ENCODE measurements at regions not wholly inside any gene's neighbourhood (a gene's known extent, or its start where the extent isn't known, plus 50 kb on each side); places are given as distances from the start of the nearest gene placed in this dataset.

DNA sequence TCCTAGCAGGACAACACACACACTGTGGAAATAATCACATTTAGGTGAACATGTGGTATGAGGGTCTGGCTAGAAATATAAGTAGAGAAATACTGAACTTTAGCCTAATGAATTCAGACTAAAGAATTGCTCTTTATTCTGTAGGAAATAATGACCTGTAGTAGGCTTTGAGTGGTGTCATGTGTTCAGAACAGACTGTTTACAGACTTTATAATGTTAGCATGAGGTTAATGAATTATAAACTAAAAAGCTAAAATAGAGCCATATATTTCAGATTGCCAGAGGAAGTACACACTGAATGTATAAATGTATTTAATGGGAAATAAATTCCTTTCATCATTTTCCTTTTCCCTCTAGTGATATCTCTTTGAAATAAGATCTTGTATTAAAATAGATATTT is 669.5 kb upstream of the EPHA7 start:
- intact Hi-C loops (cut with micrococcal nuclease; ENCODE audit: unreplicated experiment) (no loop called here), in situ Hi-C loops (cut with HindIII; ENCODE audit: low pct_unique_long_range_greater_than_20kb, low sequenced_read_pairs) (no loop called here)
- Histone ChIP-seq H3K27ac (ENCODE audit: low read length) (no peak overlapping the region), H3K36me3 (ENCODE audit: control insufficient read depth, insufficient read depth, low read length) (no peaks in the 10 kb centered on the region; the same call in 1 of the 2 replicates), H3K9me3 (ENCODE audit: control insufficient read depth, insufficient read depth, low read depth, low read length) (no peaks in the 10 kb centered on the region), H3K27me3 (ENCODE audit: control insufficient read depth, insufficient read depth, low read length) (no peaks in the 10 kb centered on the region), H3K4me1 (ENCODE audit: control insufficient read depth, insufficient read depth, low read length) (no peaks in the 10 kb centered on the region), H3K4me3 (ENCODE audit: low read depth in 2 of 2, low read length in 2 of 2) (no peak overlapping the region)
- BruUV-seq (replicated peaks): no TSS peak
- CTCF ChIA-PET: no interaction called here
- DNase-seq (ENCODE audit: low read depth, low spot score) (no peak), ATAC-seq (no peak)
- TF ChIP-seq, protein P1, sequence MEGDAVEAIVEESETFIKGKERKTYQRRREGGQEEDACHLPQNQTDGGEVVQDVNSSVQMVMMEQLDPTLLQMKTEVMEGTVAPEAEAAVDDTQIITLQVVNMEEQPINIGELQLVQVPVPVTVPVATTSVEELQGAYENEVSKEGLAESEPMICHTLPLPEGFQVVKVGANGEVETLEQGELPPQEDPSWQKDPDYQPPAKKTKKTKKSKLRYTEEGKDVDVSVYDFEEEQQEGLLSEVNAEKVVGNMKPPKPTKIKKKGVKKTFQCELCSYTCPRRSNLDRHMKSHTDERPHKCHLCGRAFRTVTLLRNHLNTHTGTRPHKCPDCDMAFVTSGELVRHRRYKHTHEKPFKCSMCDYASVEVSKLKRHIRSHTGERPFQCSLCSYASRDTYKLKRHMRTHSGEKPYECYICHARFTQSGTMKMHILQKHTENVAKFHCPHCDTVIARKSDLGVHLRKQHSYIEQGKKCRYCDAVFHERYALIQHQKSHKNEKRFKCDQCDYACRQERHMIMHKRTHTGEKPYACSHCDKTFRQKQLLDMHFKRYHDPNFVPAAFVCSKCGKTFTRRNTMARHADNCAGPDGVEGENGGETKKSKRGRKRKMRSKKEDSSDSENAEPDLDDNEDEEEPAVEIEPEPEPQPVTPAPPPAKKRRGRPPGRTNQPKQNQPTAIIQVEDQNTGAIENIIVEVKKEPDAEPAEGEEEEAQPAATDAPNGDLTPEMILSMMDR (IDR thresholded peaks at IDR 0.05): no peak
- TF ChIP-seq, protein P2, sequence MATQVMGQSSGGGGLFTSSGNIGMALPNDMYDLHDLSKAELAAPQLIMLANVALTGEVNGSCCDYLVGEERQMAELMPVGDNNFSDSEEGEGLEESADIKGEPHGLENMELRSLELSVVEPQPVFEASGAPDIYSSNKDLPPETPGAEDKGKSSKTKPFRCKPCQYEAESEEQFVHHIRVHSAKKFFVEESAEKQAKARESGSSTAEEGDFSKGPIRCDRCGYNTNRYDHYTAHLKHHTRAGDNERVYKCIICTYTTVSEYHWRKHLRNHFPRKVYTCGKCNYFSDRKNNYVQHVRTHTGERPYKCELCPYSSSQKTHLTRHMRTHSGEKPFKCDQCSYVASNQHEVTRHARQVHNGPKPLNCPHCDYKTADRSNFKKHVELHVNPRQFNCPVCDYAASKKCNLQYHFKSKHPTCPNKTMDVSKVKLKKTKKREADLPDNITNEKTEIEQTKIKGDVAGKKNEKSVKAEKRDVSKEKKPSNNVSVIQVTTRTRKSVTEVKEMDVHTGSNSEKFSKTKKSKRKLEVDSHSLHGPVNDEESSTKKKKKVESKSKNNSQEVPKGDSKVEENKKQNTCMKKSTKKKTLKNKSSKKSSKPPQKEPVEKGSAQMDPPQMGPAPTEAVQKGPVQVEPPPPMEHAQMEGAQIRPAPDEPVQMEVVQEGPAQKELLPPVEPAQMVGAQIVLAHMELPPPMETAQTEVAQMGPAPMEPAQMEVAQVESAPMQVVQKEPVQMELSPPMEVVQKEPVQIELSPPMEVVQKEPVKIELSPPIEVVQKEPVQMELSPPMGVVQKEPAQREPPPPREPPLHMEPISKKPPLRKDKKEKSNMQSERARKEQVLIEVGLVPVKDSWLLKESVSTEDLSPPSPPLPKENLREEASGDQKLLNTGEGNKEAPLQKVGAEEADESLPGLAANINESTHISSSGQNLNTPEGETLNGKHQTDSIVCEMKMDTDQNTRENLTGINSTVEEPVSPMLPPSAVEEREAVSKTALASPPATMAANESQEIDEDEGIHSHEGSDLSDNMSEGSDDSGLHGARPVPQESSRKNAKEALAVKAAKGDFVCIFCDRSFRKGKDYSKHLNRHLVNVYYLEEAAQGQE (IDR thresholded peaks at IDR 0.05; ENCODE audit: insufficient read depth in 1 of 2, low read depth in 2 of 2, low read length in 1 of 2): no peak
- no peak for TF ChIP-seq TCF7L2 (IDR thresholded peaks at IDR 0.05; ENCODE audit: low read depth, low read length)
- TF ChIP-seq SIN3A (IDR thresholded peaks at IDR 0.05; ENCODE audit: borderline replicate concordance, insufficient read depth, low read depth, low read length): no peak
- no peak for TF ChIP-seq POLR2AphosphoS5 (IDR thresholded peaks at IDR 0.05; ENCODE audit: low read depth, low read length)
- POLR2A ChIA-PET: no interaction called here

DNA sequence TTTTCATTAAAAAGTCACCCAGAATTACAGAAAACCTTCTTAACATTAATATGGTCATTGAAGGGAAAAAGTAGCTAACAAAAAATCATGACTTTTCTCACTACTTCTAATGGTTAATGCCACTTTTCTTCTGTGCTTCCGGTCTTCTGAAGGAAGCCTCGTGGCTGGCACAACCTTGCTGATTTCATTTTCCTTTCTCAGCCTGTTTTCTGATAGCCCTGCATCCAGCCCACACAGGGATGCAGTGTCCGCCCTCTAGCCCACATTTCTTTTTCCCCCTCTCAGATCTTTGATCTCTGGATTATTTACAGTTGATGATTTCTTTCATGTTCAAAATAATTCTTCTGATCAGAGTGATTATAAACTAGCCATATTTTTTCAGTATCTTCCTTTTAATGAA is 655.4 kb upstream of the EPHA7 start:
- no peak for ATAC-seq
- no peak for DNase-seq (ENCODE audit: low read depth, low spot score)
- in situ Hi-C loops (cut with HindIII; ENCODE audit: low pct_unique_long_range_greater_than_20kb, low sequenced_read_pairs) (no loop called here), intact Hi-C loops (cut with micrococcal nuclease; ENCODE audit: unreplicated experiment) (no loop called here)
- Histone ChIP-seq H3K4me3 (ENCODE audit: low read depth in 2 of 2, low read length in 2 of 2) (no peak overlapping the region), H3K4me1 (ENCODE audit: control insufficient read depth, insufficient read depth, low read length) (peaks cover 2% of the 10 kb centered on the region; the same call in 1 of the 2 replicates), H3K36me3 (ENCODE audit: control insufficient read depth, insufficient read depth, low read length) (no peaks in the 10 kb centered on the region), H3K27me3 (ENCODE audit: control insufficient read depth, insufficient read depth, low read length) (no peaks in the 10 kb centered on the region), H3K27ac (ENCODE audit: low read length) (peak overlapping the region; percentile 52; the same call in 1 of the 2 replicates), H3K9me3 (ENCODE audit: control insufficient read depth, insufficient read depth, low read depth, low read length) (no peaks in the 10 kb centered on the region)
- TF ChIP-seq SIN3A (IDR thresholded peaks at IDR 0.05; ENCODE audit: borderline replicate concordance, insufficient read depth, low read depth, low read length) (no peak), TCF7L2 (IDR thresholded peaks at IDR 0.05; ENCODE audit: low read depth, low read length) (no peak), POLR2AphosphoS5 (IDR thresholded peaks at IDR 0.05; ENCODE audit: low read depth, low read length) (no peak)
- TF ChIP-seq, protein P1 (IDR thresholded peaks at IDR 0.05): no peak
- TF ChIP-seq, protein P2 (IDR thresholded peaks at IDR 0.05; ENCODE audit: insufficient read depth in 1 of 2, low read depth in 2 of 2, low read length in 1 of 2): no peak
- BruUV-seq (replicated peaks): no TSS peak
- ChIA-PET POLR2A (no interaction called here), CTCF (no interaction called here)
